Omental fat pad (tissue), 3 donors: ENCODE measurements at regions not wholly inside any gene's neighbourhood (a gene's known extent, or its start where the extent isn't known, plus 50 kb on each side); places are given as distances from the start of the nearest gene placed in this dataset.

Experiments used
- ATAC-seq: fragments of 150-250 bp; one replicate; pipeline ENCODE4 v1.9.1; 2016; ENCODE audit warnings: mild to moderate bottlenecking, moderate library complexity; ENCODE audit not compliant: low FRiP score
- DNase-seq: peaks from one replicate; pipeline ENCODE4 v3.0.0-alpha.2; 2019; ENCODE audit warnings: low spot score
- TF ChIP-seq, protein P1 (sequence below), 3 donors: fragments of 450-650 bp; IDR thresholded peaks; one replicate each; pipeline ENCODE4 v1.5.1; 2016 to 2017; ENCODE audit warnings: antibody characterized with exemption in 3 of 3, mild to moderate bottlenecking in 3 of 3, moderate library complexity in 2 of 3

GRCh38 chr14:101077481-101078074 is 174.1 kb upstream of the RTL1 start:
- TF ChIP-seq, protein P1, sequence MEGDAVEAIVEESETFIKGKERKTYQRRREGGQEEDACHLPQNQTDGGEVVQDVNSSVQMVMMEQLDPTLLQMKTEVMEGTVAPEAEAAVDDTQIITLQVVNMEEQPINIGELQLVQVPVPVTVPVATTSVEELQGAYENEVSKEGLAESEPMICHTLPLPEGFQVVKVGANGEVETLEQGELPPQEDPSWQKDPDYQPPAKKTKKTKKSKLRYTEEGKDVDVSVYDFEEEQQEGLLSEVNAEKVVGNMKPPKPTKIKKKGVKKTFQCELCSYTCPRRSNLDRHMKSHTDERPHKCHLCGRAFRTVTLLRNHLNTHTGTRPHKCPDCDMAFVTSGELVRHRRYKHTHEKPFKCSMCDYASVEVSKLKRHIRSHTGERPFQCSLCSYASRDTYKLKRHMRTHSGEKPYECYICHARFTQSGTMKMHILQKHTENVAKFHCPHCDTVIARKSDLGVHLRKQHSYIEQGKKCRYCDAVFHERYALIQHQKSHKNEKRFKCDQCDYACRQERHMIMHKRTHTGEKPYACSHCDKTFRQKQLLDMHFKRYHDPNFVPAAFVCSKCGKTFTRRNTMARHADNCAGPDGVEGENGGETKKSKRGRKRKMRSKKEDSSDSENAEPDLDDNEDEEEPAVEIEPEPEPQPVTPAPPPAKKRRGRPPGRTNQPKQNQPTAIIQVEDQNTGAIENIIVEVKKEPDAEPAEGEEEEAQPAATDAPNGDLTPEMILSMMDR (IDR thresholded peaks at IDR 0.05) = no peak
- DNase-seq (no peak), ATAC-seq (no peak)

- ATAC-seq (no peak), DNase-seq (no peak)
- TF ChIP-seq, protein P1 (IDR thresholded peaks at IDR 0.05) = no peak
These were observed 174.8 kb upstream of the RTL1 start for GRCh38 chr14:101078170-101078891.

DNA sequence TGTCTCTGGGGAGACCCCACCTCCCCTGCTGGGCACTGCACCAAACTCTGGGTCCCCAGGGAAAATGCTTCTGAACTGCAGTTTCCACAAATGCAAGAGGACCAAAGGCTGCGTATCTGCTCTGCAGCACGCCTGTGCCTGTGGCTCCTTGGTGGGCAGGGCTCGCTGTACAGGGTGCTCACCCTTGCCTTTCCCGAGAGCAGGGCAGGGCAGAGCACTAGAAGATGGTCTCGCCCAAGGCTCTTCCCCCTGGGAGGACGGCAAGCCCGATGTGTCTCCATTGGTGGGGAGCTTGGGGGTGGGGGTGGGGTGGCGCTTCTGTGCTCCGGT is 175.3 kb upstream of the RTL1 start:
- ATAC-seq (no peak), DNase-seq (no peak)
- TF ChIP-seq, protein P1 (IDR thresholded peaks at IDR 0.05) = no peak

DNA sequence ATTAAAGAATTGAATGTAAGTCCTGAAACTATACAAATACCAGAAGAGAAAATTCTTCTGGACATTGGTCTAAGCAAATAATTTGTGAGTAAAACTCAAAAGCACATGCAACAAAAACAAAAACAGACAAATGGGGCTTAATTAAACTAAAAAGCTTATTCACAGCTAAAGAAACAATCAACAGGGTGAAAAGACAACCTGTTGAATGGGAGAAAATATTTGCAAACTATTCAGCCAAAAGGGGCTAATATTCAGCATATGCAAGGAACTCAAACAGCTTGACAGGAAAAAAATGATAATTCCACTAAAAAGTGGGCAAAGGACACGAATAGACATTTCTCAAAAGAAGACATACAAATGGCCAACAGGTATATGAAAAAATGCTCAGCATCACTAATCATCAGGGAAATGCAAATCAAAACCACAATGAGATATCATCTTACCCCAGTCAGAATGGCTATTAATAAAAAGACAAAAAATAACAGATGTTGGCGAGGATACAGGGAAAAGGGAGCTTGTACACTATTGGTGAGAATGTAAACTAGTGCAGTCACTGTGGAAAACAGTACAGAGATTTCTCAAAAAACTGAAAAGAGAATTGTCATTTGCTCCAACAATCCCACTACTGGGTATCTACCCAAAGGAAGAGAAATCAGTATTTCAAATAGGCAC is 177.5 kb upstream of the RTL1 start:
- DNase-seq = no peak
- no peak for ATAC-seq
- TF ChIP-seq, protein P1 (IDR thresholded peaks at IDR 0.05) = no peak

GRCh38 chr14:101082036-101082435 is 178.5 kb upstream of the RTL1 start:
- no peak for DNase-seq
- TF ChIP-seq, protein P1 (IDR thresholded peaks at IDR 0.05) = no peak
- no peak for ATAC-seq

GRCh38 chr14:101082436-101083384 is 179.2 kb upstream of the RTL1 start:
- DNase-seq = no peak
- TF ChIP-seq, protein P1 (IDR thresholded peaks at IDR 0.05) = no peak
- no peak for ATAC-seq
